ENCODE measurements at regions not wholly inside any gene's neighbourhood (a gene's known extent, or its start where the extent isn't known, plus 50 kb on each side); places are given as distances from the start of the nearest gene placed in this dataset.
"Not testable (repeated sequence)": the region's sequence is repeated elsewhere in the genome, so short reads cannot be mapped to it uniquely, and the experiment has no call there.

DNA sequence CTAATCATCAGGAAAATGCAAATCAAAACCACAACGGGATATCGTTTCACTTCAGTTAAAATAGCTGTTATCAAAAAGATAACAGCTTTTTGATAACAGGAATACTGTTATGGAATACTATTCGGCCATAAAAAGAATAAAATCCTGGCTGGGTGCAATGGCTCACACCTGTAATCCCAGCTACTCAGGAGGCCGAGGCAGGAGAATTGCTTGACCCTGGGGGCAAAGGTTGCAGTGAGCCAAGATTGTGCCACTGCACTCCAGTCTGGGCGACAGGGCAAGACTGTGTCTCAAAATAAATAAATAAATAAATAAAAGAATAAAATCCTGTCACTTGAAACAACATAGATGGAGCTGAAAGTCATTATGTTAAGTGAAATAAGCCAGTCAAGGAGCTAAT lies 178.1 kb upstream of the TSC22D2 start (continued):
- TF ChIP-seq, protein P1, sequence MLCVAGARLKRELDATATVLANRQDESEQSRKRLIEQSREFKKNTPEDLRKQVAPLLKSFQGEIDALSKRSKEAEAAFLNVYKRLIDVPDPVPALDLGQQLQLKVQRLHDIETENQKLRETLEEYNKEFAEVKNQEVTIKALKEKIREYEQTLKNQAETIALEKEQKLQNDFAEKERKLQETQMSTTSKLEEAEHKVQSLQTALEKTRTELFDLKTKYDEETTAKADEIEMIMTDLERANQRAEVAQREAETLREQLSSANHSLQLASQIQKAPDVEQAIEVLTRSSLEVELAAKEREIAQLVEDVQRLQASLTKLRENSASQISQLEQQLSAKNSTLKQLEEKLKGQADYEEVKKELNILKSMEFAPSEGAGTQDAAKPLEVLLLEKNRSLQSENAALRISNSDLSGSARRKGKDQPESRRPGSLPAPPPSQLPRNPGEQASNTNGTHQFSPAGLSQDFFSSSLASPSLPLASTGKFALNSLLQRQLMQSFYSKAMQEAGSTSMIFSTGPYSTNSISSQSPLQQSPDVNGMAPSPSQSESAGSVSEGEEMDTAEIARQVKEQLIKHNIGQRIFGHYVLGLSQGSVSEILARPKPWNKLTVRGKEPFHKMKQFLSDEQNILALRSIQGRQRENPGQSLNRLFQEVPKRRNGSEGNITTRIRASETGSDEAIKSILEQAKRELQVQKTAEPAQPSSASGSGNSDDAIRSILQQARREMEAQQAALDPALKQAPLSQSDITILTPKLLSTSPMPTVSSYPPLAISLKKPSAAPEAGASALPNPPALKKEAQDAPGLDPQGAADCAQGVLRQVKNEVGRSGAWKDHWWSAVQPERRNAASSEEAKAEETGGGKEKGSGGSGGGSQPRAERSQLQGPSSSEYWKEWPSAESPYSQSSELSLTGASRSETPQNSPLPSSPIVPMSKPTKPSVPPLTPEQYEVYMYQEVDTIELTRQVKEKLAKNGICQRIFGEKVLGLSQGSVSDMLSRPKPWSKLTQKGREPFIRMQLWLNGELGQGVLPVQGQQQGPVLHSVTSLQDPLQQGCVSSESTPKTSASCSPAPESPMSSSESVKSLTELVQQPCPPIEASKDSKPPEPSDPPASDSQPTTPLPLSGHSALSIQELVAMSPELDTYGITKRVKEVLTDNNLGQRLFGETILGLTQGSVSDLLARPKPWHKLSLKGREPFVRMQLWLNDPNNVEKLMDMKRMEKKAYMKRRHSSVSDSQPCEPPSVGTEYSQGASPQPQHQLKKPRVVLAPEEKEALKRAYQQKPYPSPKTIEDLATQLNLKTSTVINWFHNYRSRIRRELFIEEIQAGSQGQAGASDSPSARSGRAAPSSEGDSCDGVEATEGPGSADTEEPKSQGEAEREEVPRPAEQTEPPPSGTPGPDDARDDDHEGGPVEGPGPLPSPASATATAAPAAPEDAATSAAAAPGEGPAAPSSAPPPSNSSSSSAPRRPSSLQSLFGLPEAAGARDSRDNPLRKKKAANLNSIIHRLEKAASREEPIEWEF (IDR thresholded peaks at IDR 0.05; ENCODE audit: insufficient replicate concordance, low read depth, low read length): no peak

DNA sequence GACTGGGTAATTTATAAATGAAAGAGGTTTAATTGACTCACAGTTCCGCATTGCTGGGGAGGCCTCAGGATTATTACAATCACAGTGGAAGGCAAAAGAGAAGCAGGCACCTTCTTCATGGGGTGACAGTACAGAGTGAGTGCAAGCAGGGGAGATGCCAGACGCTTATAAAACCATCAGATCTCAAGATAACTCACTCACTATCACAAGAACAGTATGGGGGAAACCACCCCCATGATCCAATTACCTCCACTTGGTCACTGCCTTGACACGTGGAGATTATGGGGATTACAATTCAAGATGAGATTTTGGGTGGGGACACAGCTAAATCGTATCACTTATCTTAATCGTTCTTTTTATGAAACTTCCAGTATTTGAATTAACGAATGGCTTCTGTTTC lies 179.5 kb upstream of the TSC22D2 start:
- H4K20me1 ChIP-seq (ENCODE audit: control insufficient read depth, insufficient read depth); H3K4me3 ChIP-seq; H2AFZ ChIP-seq (ENCODE audit: control insufficient read depth, low read depth, low read length); H3K79me2 ChIP-seq (ENCODE audit: control insufficient read depth, insufficient read depth, low read length); DNase-seq (ENCODE audit: low read depth, low spot score); POLR2A ChIA-PET; ATAC-seq; H3K9me3 ChIP-seq (replicated peaks; ENCODE audit: control insufficient read depth, insufficient read depth, low read length); H3K36me3 ChIP-seq (ENCODE audit: control insufficient read depth in 2 of 2, insufficient read depth in 2 of 2, low read length in 1 of 2); H3K4me1 ChIP-seq (ENCODE audit: control insufficient read depth, insufficient read depth, low read length); H3K4me2 ChIP-seq (ENCODE audit: control insufficient read depth, insufficient read depth); FAIRE-seq; H3K9ac ChIP-seq (ENCODE audit: control insufficient read depth, insufficient read depth, low read length); BruUV-seq (replicated peaks); H3K27me3 ChIP-seq (replicated peaks in 1 of 2; ENCODE audit: control insufficient read depth in 2 of 2, insufficient read depth in 2 of 2, low read length in 1 of 2); H3K27ac ChIP-seq (ENCODE audit: control insufficient read depth, insufficient read depth): not testable (repeated sequence)
- in situ Hi-C loops (cut with MboI): loop anchor here (5.0 kb wide), 1 partner anchor 269 kb away; no protein-coding TSS in a partner anchor
- RAD21 ChIA-PET (ENCODE audit: unreplicated experiment): interaction anchor here (1.0 to 3.3 kb wide), 2 partner anchors 9 to 267 kb away, joined by 3 to 18 read pairs; no protein-coding TSS in a partner anchor
- CTCF ChIA-PET: interaction anchor here (0.7 to 4.2 kb wide), 7 partner anchors 8 to 266 kb away, joined by 3 to 40 read pairs (median 7); no protein-coding TSS in a partner anchor
- intact Hi-C loops (cut with micrococcal nuclease; ENCODE audit: unreplicated experiment): loop anchor here (5.0 kb wide), 1 partner anchor 184 kb away; no protein-coding TSS in a partner anchor
- SMC1A ChIA-PET (ENCODE audit: uncharacterized antibody, unreplicated experiment): interaction anchor here (1.2 to 4.5 kb wide), 3 partner anchors 12 to 267 kb away, joined by 3 to 37 read pairs (median 4); no protein-coding TSS in a partner anchor
- 55% methylated on average over 6 of the region's 6 CpGs for whole genome bisulfite sequencing (ENCODE audit: insufficient coverage, insufficient replicate concordance, low lambda C conversion rate, missing lambda C conversion rate)
